ENCODE measurements at regions not wholly inside any gene's neighbourhood (a gene's known extent, or its start where the extent isn't known, plus 50 kb on each side); places are given as distances from the start of the nearest gene placed in this dataset.

- no peaks in the 10 kb centered on the region for H3K36me3 ChIP-seq (replicated peaks in 1 of 2; ENCODE audit: insufficient read depth in 1 of 2, low read depth in 2 of 2)
- H3K27me3 ChIP-seq = no peaks in the 10 kb centered on the region
- intact Hi-C loops (cut with DNase I) = no loop called here
- TF ChIP-seq CTCF (IDR thresholded peaks at IDR 0.05) = no peak
- TF ChIP-seq POLR2A (IDR thresholded peaks at IDR 0.05) = no peak
- no peaks in the 10 kb centered on the region for H3K4me1 ChIP-seq
- ATAC-seq (no peak), DNase-seq (no peak)
- 73 to 78% methylated on average over 3 of the region's 3 CpGs for WGBS, 2 donors
- H3K27ac ChIP-seq = no peak overlapping the region
- H3K9me3 ChIP-seq = no peaks in the 10 kb centered on the region
- H3K4me3 ChIP-seq = no peak overlapping the region
Observed at GRCh38 chr9:105854783-105855724, 160.7 kb downstream of the TMEM38B start.

- H3K36me3 ChIP-seq (replicated peaks in 1 of 2; ENCODE audit: insufficient read depth in 1 of 2, low read depth in 2 of 2) = no peaks in the 10 kb centered on the region
- H3K27ac ChIP-seq = no peak overlapping the region
- intact Hi-C loops (cut with DNase I) = no loop called here
- H3K27me3 ChIP-seq = no peaks in the 10 kb centered on the region
- H3K4me3 ChIP-seq = no peak overlapping the region
- H3K4me1 ChIP-seq = no peaks in the 10 kb centered on the region
- ATAC-seq (no peak), DNase-seq (no peak)
- TF ChIP-seq CTCF (IDR thresholded peaks at IDR 0.05) = no peak
- no peak for TF ChIP-seq POLR2A (IDR thresholded peaks at IDR 0.05)
- H3K9me3 ChIP-seq = no peaks in the 10 kb centered on the region
- 67 to 80% methylated on average over 3 of the region's 3 CpGs for WGBS, 2 donors
Observed at GRCh38 chr9:105855987-105856386, 161.6 kb downstream of the TMEM38B start.

GRCh38 chr9:105858006-105858690, 163.8 kb downstream of the TMEM38B start:
- DNase-seq (no peak), ATAC-seq (no peak)
- H3K9me3 ChIP-seq = no peaks in the 10 kb centered on the region
- no peak overlapping the region for H3K4me3 ChIP-seq
- 58 to 73% methylated on average over 1 of the region's 1 CpG for WGBS, 2 donors
- intact Hi-C loops (cut with DNase I) = no loop called here
- TF ChIP-seq CTCF (IDR thresholded peaks at IDR 0.05) (no peak), POLR2A (IDR thresholded peaks at IDR 0.05) (no peak)
- H3K27ac ChIP-seq = no peak overlapping the region
- no peaks in the 10 kb centered on the region for H3K36me3 ChIP-seq (replicated peaks in 1 of 2; ENCODE audit: insufficient read depth in 1 of 2, low read depth in 2 of 2)
- H3K4me1 ChIP-seq = no peaks in the 10 kb centered on the region
- no peaks in the 10 kb centered on the region for H3K27me3 ChIP-seq

GRCh38 chr9:105858877-105859276, 164.5 kb downstream of the TMEM38B start:
- Histone ChIP-seq H3K36me3 (replicated peaks in 1 of 2; ENCODE audit: insufficient read depth in 1 of 2, low read depth in 2 of 2) (no peaks in the 10 kb centered on the region), H3K4me1 (no peaks in the 10 kb centered on the region), H3K27ac (no peak overlapping the region), H3K9me3 (no peaks in the 10 kb centered on the region), H3K27me3 (no peaks in the 10 kb centered on the region), H3K4me3 (no peak overlapping the region)
- TF ChIP-seq CTCF (IDR thresholded peaks at IDR 0.05) (no peak), POLR2A (IDR thresholded peaks at IDR 0.05) (no peak)
- intact Hi-C loops (cut with DNase I) = no loop called here
- DNase-seq = no peak
- ATAC-seq = no peak
